Caki2 (cell line): ENCODE measurements at regions not wholly inside any gene's neighbourhood (a gene's known extent, or its start where the extent isn't known, plus 50 kb on each side); places are given as distances from the start of the nearest gene placed in this dataset.
A peak's percentile ranks its signal among the peaks of the same experiment; 100 is the strongest.

ENCODE experiments used
- DNase-seq: peaks from one replicate; pipeline ENCODE4 v3.0.0-alpha.2; 2015; ENCODE audit warnings: low read depth
- in situ Hi-C: cut with HindIII; loops from 2 replicates; pipeline ENCODE4 v1.10.0; 2016; ENCODE audit warnings: low sequenced_read_pairs, low pct_unique_long_range_greater_than_20kb, mixed read lengths

GRCh38 chr20:52828199-52828598, 144.0 kb upstream of the TSHZ2 start:
- in situ Hi-C loops = no loop called here
- no peak for DNase-seq

- no peak for DNase-seq
- in situ Hi-C loops = no loop called here
Measured at GRCh38 chr20:52826722-52827121, 145.4 kb upstream of the TSHZ2 start.

- no peak for DNase-seq
- in situ Hi-C loops = no loop called here
Measured at GRCh38 chr20:52826321-52826720, 145.8 kb upstream of the TSHZ2 start.

- no peak for DNase-seq
- in situ Hi-C loops = no loop called here
Measured at GRCh38 chr20:52824494-52825216, 147.5 kb upstream of the TSHZ2 start.

GRCh38 chr20:52823303-52823702, 148.9 kb upstream of the TSHZ2 start:
- DNase-seq = no peak
- in situ Hi-C loops = no loop called here

- DNase-seq = no peak
- in situ Hi-C loops = no loop called here
Measured at GRCh38 chr20:52820641-52821292, 151.4 kb upstream of the TSHZ2 start.

- in situ Hi-C loops = no loop called here
- DNase-seq = no peak
Measured at GRCh38 chr20:52818491-52818890, 153.7 kb upstream of the TSHZ2 start.

GRCh38 chr20:52817981-52818380, 154.2 kb upstream of the TSHZ2 start:
- in situ Hi-C loops = no loop called here
- DNase-seq = no peak

- in situ Hi-C loops = no loop called here
- no peak for DNase-seq
Measured at GRCh38 chr20:52817511-52817910, 154.6 kb upstream of the TSHZ2 start.

GRCh38 chr20:52814371-52814770, 157.8 kb upstream of the TSHZ2 start:
- no peak for DNase-seq

GRCh38 chr20:52812231-52812847, 159.8 kb upstream of the TSHZ2 start:
- peak; percentile 6 for DNase-seq
- in situ Hi-C loops = no loop called here

More at GRCh38 chr20:52814371-52814770, 157.8 kb upstream of the TSHZ2 start:
- in situ Hi-C loops = no loop called here

GRCh38 chr20:52809003-52809402, 163.2 kb upstream of the TSHZ2 start:
- DNase-seq = no peak
- in situ Hi-C loops = no loop called here

GRCh38 chr20:52806918-52807317, 165.2 kb upstream of the TSHZ2 start:
- in situ Hi-C loops = no loop called here
- no peak for DNase-seq

- DNase-seq = no peak
- in situ Hi-C loops = no loop called here
Measured at GRCh38 chr20:52805843-52806242, 166.3 kb upstream of the TSHZ2 start.

- in situ Hi-C loops = no loop called here
- DNase-seq = no peak
Measured at GRCh38 chr20:52805296-52805571, 166.9 kb upstream of the TSHZ2 start.

GRCh38 chr20:52804497-52805295, 167.5 kb upstream of the TSHZ2 start:
- no peak for DNase-seq
- in situ Hi-C loops = no loop called here

GRCh38 chr20:52801628-52802006, 170.5 kb upstream of the TSHZ2 start:
- in situ Hi-C loops = no loop called here
- no peak for DNase-seq

- in situ Hi-C loops = no loop called here
Measured at GRCh38 chr20:52800734-52801627, 171.2 kb upstream of the TSHZ2 start.

More at GRCh38 chr20:52800734-52801627, 171.2 kb upstream of the TSHZ2 start:
- DNase-seq = peak; percentile 5
